ENCODE measurements at regions not wholly inside any gene's neighbourhood (a gene's known extent, or its start where the extent isn't known, plus 50 kb on each side); places are given as distances from the start of the nearest gene placed in this dataset.
"Not testable (repeated sequence)": the region's sequence is repeated elsewhere in the genome, so short reads cannot be mapped to it uniquely, and the experiment has no call there.

- in situ Hi-C loops (cut with HindIII; ENCODE audit: low pct_unique_long_range_greater_than_20kb, low sequenced_read_pairs), result no loop called here
Observed at GRCh38 chr2:226317970-226318369, 481.6 kb downstream of the IRS1 start.

GRCh38 chr2:226313060-226313459 lies 486.6 kb downstream of the IRS1 start:
- DNase-seq (ENCODE audit: low read depth, low spot score), result no peak
- in situ Hi-C loops (cut with HindIII; ENCODE audit: low pct_unique_long_range_greater_than_20kb, low sequenced_read_pairs), result no loop called here

More at GRCh38 chr2:226317970-226318369, 481.6 kb downstream of the IRS1 start:
- no peak for DNase-seq (ENCODE audit: low read depth, low spot score)

- in situ Hi-C loops (cut with HindIII; ENCODE audit: low pct_unique_long_range_greater_than_20kb, low sequenced_read_pairs), result no loop called here
- no peak for DNase-seq (ENCODE audit: low read depth, low spot score)
Observed at GRCh38 chr2:226312155-226312554, 487.5 kb downstream of the IRS1 start.

GRCh38 chr2:226310146-226310545 lies 489.5 kb downstream of the IRS1 start:
- in situ Hi-C loops (cut with HindIII; ENCODE audit: low pct_unique_long_range_greater_than_20kb, low sequenced_read_pairs), result no loop called here
- no peak for DNase-seq (ENCODE audit: low read depth, low spot score)

- in situ Hi-C loops (cut with HindIII; ENCODE audit: low pct_unique_long_range_greater_than_20kb, low sequenced_read_pairs), result no loop called here
- DNase-seq (ENCODE audit: low read depth, low spot score), result no peak
Observed at GRCh38 chr2:226308986-226309385, 490.6 kb downstream of the IRS1 start.

GRCh38 chr2:226308323-226308680 lies 491.3 kb downstream of the IRS1 start:
- in situ Hi-C loops (cut with HindIII; ENCODE audit: low pct_unique_long_range_greater_than_20kb, low sequenced_read_pairs), result no loop called here
- no peak for DNase-seq (ENCODE audit: low read depth, low spot score)

- DNase-seq (ENCODE audit: low read depth, low spot score), result no peak
- in situ Hi-C loops (cut with HindIII; ENCODE audit: low pct_unique_long_range_greater_than_20kb, low sequenced_read_pairs), result no loop called here
Observed at GRCh38 chr2:226307487-226308322, 491.9 kb downstream of the IRS1 start.

GRCh38 chr2:226306969-226307368 lies 492.7 kb downstream of the IRS1 start:
- in situ Hi-C loops (cut with HindIII; ENCODE audit: low pct_unique_long_range_greater_than_20kb, low sequenced_read_pairs), result no loop called here
- no peak for DNase-seq (ENCODE audit: low read depth, low spot score)

- DNase-seq (ENCODE audit: low read depth, low spot score), result no peak
Observed at GRCh38 chr2:226304308-226304707, 495.3 kb downstream of the IRS1 start.

GRCh38 chr2:226303707-226304106 lies 495.9 kb downstream of the IRS1 start:
- in situ Hi-C loops (cut with HindIII; ENCODE audit: low pct_unique_long_range_greater_than_20kb, low sequenced_read_pairs), result no loop called here
- DNase-seq (ENCODE audit: low read depth, low spot score), result no peak

More at GRCh38 chr2:226304308-226304707, 495.3 kb downstream of the IRS1 start:
- in situ Hi-C loops (cut with HindIII; ENCODE audit: low pct_unique_long_range_greater_than_20kb, low sequenced_read_pairs), result no loop called here

GRCh38 chr2:226300196-226300886 lies 499.3 kb downstream of the IRS1 start:
- no peak for DNase-seq (ENCODE audit: low read depth, low spot score)
- in situ Hi-C loops (cut with HindIII; ENCODE audit: low pct_unique_long_range_greater_than_20kb, low sequenced_read_pairs), result no loop called here

- no peak for DNase-seq (ENCODE audit: low read depth, low spot score)
- in situ Hi-C loops (cut with HindIII; ENCODE audit: low pct_unique_long_range_greater_than_20kb, low sequenced_read_pairs), result no loop called here
Observed at GRCh38 chr2:226299771-226300170, 499.8 kb downstream of the IRS1 start.

- no peak for DNase-seq (ENCODE audit: low read depth, low spot score)
- in situ Hi-C loops (cut with HindIII; ENCODE audit: low pct_unique_long_range_greater_than_20kb, low sequenced_read_pairs), result no loop called here
Observed at GRCh38 chr2:226295681-226296080, 503.9 kb downstream of the IRS1 start.

- in situ Hi-C loops (cut with HindIII; ENCODE audit: low pct_unique_long_range_greater_than_20kb, low sequenced_read_pairs), result no loop called here
- no peak for DNase-seq (ENCODE audit: low read depth, low spot score)
Observed at GRCh38 chr2:226295123-226295522, 504.5 kb downstream of the IRS1 start.

- DNase-seq (ENCODE audit: low read depth, low spot score); in situ Hi-C loops (cut with HindIII; ENCODE audit: low pct_unique_long_range_greater_than_20kb, low sequenced_read_pairs): not testable (repeated sequence)
Observed at GRCh38 chr2:226291281-226291680, 508.3 kb downstream of the IRS1 start.

- no peak for DNase-seq (ENCODE audit: low read depth, low spot score)
- in situ Hi-C loops (cut with HindIII; ENCODE audit: low pct_unique_long_range_greater_than_20kb, low sequenced_read_pairs), result no loop called here
Observed at GRCh38 chr2:226286916-226287315, 512.7 kb downstream of the IRS1 start.

- in situ Hi-C loops (cut with HindIII; ENCODE audit: low pct_unique_long_range_greater_than_20kb, low sequenced_read_pairs), result no loop called here
- no peak for DNase-seq (ENCODE audit: low read depth, low spot score)
Observed at GRCh38 chr2:226283796-226284195, 515.8 kb downstream of the IRS1 start.

- in situ Hi-C loops (cut with HindIII; ENCODE audit: low pct_unique_long_range_greater_than_20kb, low sequenced_read_pairs), result no loop called here
Observed at GRCh38 chr2:226282151-226282550, 517.5 kb downstream of the IRS1 start.

GRCh38 chr2:226280136-226280535 lies 519.5 kb downstream of the IRS1 start:
- in situ Hi-C loops (cut with HindIII; ENCODE audit: low pct_unique_long_range_greater_than_20kb, low sequenced_read_pairs); DNase-seq (ENCODE audit: low read depth, low spot score): not testable (repeated sequence)

More at GRCh38 chr2:226282151-226282550, 517.5 kb downstream of the IRS1 start:
- DNase-seq (ENCODE audit: low read depth, low spot score), result no peak

Measured in SK-MEL-5 (cell line).